H1 (cell line): ENCODE measurements at regions not wholly inside any gene's neighbourhood (a gene's known extent, or its start where the extent isn't known, plus 50 kb on each side); places are given as distances from the start of the nearest gene placed in this dataset.

Experiments used
- CTCF ChIA-PET: fragments of 300-600 bp; sonication (Branson Sonifier 250); formaldehyde crosslinking; loops from one replicate; lab custom pipeline; 2021; ENCODE audit not compliant: partially characterized antibody; lab: Charles Lee
- POLR2A ChIA-PET: fragments of 300-600 bp; sonication (Branson Sonifier 250); formaldehyde crosslinking; loops from one replicate; lab custom pipeline; 2021; ENCODE audit warnings: inconsistent platforms; ENCODE audit not compliant: partially characterized antibody; lab: Charles Lee
- DNase-seq, 2 experiments: peaks; one replicate each; pipeline versions ENCODE4 v3.0.0 to v3.0.0-alpha.2; 2010 to 2022; ENCODE audit warnings: low spot score in 2 of 2, low read depth in 1 of 2, mixed read lengths in 1 of 2
- FAIRE-seq: peaks from 2 replicates; lab custom pipeline; 2011; peaks lifted over from hg19 to GRCh38; lab: Jason Lieb, UNC
- H2AFZ ChIP-seq: 2 replicates; pipeline ENCODE4 v1.8.1; 2012; ENCODE audit warnings: low read length, inconsistent platforms
- H2AK5ac ChIP-seq: 2 replicates; pipeline ENCODE4 v1.6.1; 2013; ENCODE audit warnings: low read depth, low read length
- H2BK120ac ChIP-seq: replicated peaks from 2 replicates; pipeline ENCODE3; 2013; ENCODE audit warnings: low read depth, low read length, inconsistent platforms
- H2BK12ac ChIP-seq: 2 replicates; pipeline ENCODE4 v1.6.1; 2013; ENCODE audit warnings: low read depth, low read length
- H2BK15ac ChIP-seq: 2 replicates; pipeline ENCODE4 v1.6.1; 2013; ENCODE audit warnings: low read length
- H2BK20ac ChIP-seq: 2 replicates; pipeline ENCODE4 v1.6.1; 2013; ENCODE audit warnings: low read length
- H2BK5ac ChIP-seq: 2 replicates; pipeline ENCODE4 v1.6.1; 2013; ENCODE audit warnings: low read depth, low read length
- H3K14ac ChIP-seq: 2 replicates; pipeline ENCODE4 v1.6.1; 2013; ENCODE audit warnings: inconsistent platforms; ENCODE audit not compliant: insufficient read length
- H3K18ac ChIP-seq: 2 replicates; pipeline ENCODE4 v1.6.1; 2013; ENCODE audit warnings: low read length; ENCODE audit errors: extremely low read depth
- H3K23ac ChIP-seq: 2 replicates; pipeline ENCODE4 v1.6.1; 2013; ENCODE audit warnings: inconsistent platforms; ENCODE audit not compliant: insufficient read length
- H3K23me2 ChIP-seq: 2 replicates; pipeline ENCODE4 v1.6.1; 2013; ENCODE audit warnings: low read depth, low read length
- H3K27ac ChIP-seq: 2 replicates; pipeline ENCODE4 v1.6.1; 2011; ENCODE audit warnings: low read depth, low read length, inconsistent platforms
- H3K27me3 ChIP-seq, 4 experiments: replicated peaks in 1 of 4; 1 replicate in 1 of 4; 2 replicates in 3 of 4; pipeline versions ENCODE4 v1.6.1 to v1.8.1; 2011 to 2013; ENCODE audit warnings: low read length in 3 of 4, mild to moderate bottlenecking in 3 of 4, inconsistent platforms in 2 of 4, mixed read lengths in 2 of 4, moderate library complexity in 1 of 4; ENCODE audit not compliant: control insufficient read depth in 3 of 4, insufficient read depth in 3 of 4; ENCODE audit errors: extremely low read depth in 1 of 4
- H3K36me3 ChIP-seq, 4 experiments: 2 replicates each; pipeline versions ENCODE4 v1.6.1 to v1.8.1; 2011 to 2013; ENCODE audit warnings: mild to moderate bottlenecking in 4 of 4, low read length in 3 of 4, moderate library complexity in 2 of 4, control low read depth in 1 of 4, inconsistent platforms in 1 of 4; ENCODE audit not compliant: insufficient read depth in 4 of 4, control insufficient read depth in 2 of 4
- H3K4ac ChIP-seq: replicated peaks from 2 replicates; pipeline ENCODE3; 2013; ENCODE audit warnings: low read length, low read depth, mixed read lengths, inconsistent platforms; ENCODE audit not compliant: insufficient read length
- H3K4me1 ChIP-seq, 4 experiments: replicated peaks in 1 of 4; 1 replicate in 1 of 4; 2 replicates in 3 of 4; pipeline versions ENCODE4 v1.6.1 to v1.8.1; 2011 to 2013; ENCODE audit warnings: low read length in 3 of 4, inconsistent platforms in 2 of 4, mixed read lengths in 1 of 4; ENCODE audit not compliant: insufficient read depth in 4 of 4, control insufficient read depth in 3 of 4
- H3K4me2 ChIP-seq, 2 experiments: 2 replicates each; pipeline versions ENCODE4 v1.6.1 to v1.8.1; 2011 to 2013; ENCODE audit warnings: low read depth in 2 of 2, low read length in 2 of 2, control low read depth in 1 of 2, inconsistent platforms in 1 of 2, mild to moderate bottlenecking in 1 of 2; ENCODE audit not compliant: insufficient read depth in 1 of 2
- H3K4me3 ChIP-seq, 4 experiments: fragments of 200-600, 300-600 bp in 1 of 4; sonication (generic), shearing (Covaris generic), sonication (Bioruptor Twin) in 1 of 4; 2 replicates each; pipeline versions ENCODE4 v1.5.1 to v1.8.1; 2011 to 2016; ENCODE audit warnings: low read length in 4 of 4, low read depth in 3 of 4, control low read depth in 2 of 4, inconsistent platforms in 2 of 4, mild to moderate bottlenecking in 2 of 4, mixed read lengths in 1 of 4, moderate library complexity in 1 of 4; ENCODE audit not compliant: insufficient read depth in 2 of 4; ENCODE audit errors: extremely low read depth in 1 of 4
- H3K56ac ChIP-seq: replicated peaks from 2 replicates; pipeline ENCODE3; 2013; ENCODE audit warnings: low read depth, mild to moderate bottlenecking, mixed read lengths, low read length, inconsistent platforms; ENCODE audit not compliant: insufficient read length
- H3K79me1 ChIP-seq: 2 replicates; pipeline ENCODE4 v1.6.1; 2013; ENCODE audit warnings: low read depth, low read length, control low read depth
- H3K79me2 ChIP-seq, 2 experiments: 2 replicates each; pipeline versions ENCODE4 v1.6.1 to v1.8.1; 2012 to 2013; ENCODE audit warnings: low read length in 2 of 2, mild to moderate bottlenecking in 2 of 2, inconsistent platforms in 1 of 2; ENCODE audit not compliant: insufficient read depth in 2 of 2, control insufficient read depth in 1 of 2
- H3K9ac ChIP-seq, 4 experiments: replicated peaks in 1 of 4; 1 replicate in 1 of 4; 2 replicates in 3 of 4; pipeline versions ENCODE4 v1.6.1 to v1.8.1; 2011 to 2013; ENCODE audit warnings: low read depth in 3 of 4, low read length in 3 of 4, control low read depth in 2 of 4, mild to moderate bottlenecking in 2 of 4, moderate library complexity in 2 of 4, inconsistent platforms in 1 of 4; ENCODE audit errors: extremely low read depth in 1 of 4
- H3K9me3 ChIP-seq, 2 experiments: 2 replicates each; pipeline versions ENCODE4 v1.6.1 to v1.8.1; 2012 to 2013; ENCODE audit warnings: mild to moderate bottlenecking in 2 of 2, moderate library complexity in 2 of 2, control low read depth in 1 of 2, inconsistent platforms in 1 of 2, low read depth in 1 of 2, low read length in 1 of 2, mixed read lengths in 1 of 2; ENCODE audit not compliant: insufficient read depth in 2 of 2
- H4K20me1 ChIP-seq, 2 experiments: replicated peaks in 1 of 2; 2 replicates each; pipeline versions ENCODE3 to v1.8.1; 2011 to 2013; ENCODE audit warnings: inconsistent platforms in 2 of 2, low read length in 2 of 2, mild to moderate bottlenecking in 1 of 2; ENCODE audit not compliant: insufficient read depth in 2 of 2, control insufficient read depth in 1 of 2
- H4K5ac ChIP-seq: 2 replicates; pipeline ENCODE4 v1.6.1; 2013; ENCODE audit warnings: low read length, low read depth, mixed read lengths, inconsistent platforms; ENCODE audit not compliant: insufficient read length
- H4K8ac ChIP-seq: 2 replicates; pipeline ENCODE4 v1.8.0; 2013; ENCODE audit warnings: mild to moderate bottlenecking, moderate library complexity, low read length, inconsistent platforms; ENCODE audit not compliant: insufficient read depth; ENCODE audit errors: extremely low read depth
- H4K91ac ChIP-seq: replicated peaks from 2 replicates; pipeline ENCODE3; 2013; ENCODE audit warnings: low read length, mixed read lengths, inconsistent platforms; ENCODE audit not compliant: insufficient read length
- SP1 ChIP-seq: IDR thresholded peaks from 2 replicates; pipeline ENCODE4 v1.6.1; 2011; ENCODE audit warnings: low read depth, low read length
- WGBS, 2 experiments: shearing (Covaris generic) in 1 of 2; methylation state at CpG; one replicate each; pipeline versions ENCODE4 v1.1.6 to v1.1.7; 2013 to 2015; ENCODE audit warnings: low lambda C conversion rate in 2 of 2, mixed read lengths in 2 of 2, inconsistent platforms in 1 of 2, low coverage in 1 of 2, missing lambda C conversion rate in 1 of 2; ENCODE audit not compliant: insufficient replicate concordance in 2 of 2, insufficient coverage in 1 of 2, insufficient read length in 1 of 2; ENCODE audit errors: extremely low coverage in 1 of 2, missing lambda C conversion rate in 1 of 2; 5-methylcytosine and 5-hydroxymethylcytosine counted together

DNA sequence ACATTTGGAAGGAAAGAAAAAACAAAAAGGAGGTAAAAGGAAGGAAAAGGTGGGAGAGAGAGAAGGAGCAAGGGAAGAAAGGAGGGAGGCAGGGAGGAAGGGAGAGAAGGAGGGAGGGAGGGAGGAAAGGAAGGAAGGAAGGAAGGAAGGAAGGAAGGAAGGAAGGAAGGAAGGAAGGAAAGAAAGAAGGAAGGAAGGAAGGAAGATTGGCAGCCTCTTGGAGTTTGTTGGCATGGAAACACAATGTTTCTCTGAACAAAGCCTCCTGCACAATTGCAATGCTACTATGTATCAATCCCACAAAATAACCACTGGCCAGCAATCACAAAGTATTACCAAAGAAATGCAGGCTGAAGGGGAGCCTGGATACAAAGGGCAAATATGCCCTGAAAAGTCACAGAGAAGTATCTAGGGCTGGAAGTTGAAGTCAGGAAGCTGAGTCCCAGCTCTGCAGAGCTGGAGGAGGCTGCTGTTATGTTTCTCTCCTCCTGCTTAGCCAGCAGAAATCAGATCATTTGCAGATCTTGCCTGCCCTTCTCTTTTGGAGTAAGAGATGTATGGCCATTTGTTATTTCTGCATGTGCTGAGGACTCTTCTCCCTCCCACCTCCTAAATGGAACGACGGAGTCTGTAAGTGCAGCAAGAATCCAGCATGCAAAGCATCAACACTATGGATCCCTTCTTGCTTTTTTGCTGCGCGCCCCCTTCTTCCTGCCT is 195.9 kb upstream of the LDB2 start:
- WGBS, 2 experiments: 64% methylated on average over 4 of the region's 4 CpGs; no CpG with 5 or more reads in 1 of the 2 experiments
- H4K20me1 ChIP-seq: no peaks in the 10 kb centered on the region

More for the DNA sequence above, 195.9 kb upstream of the LDB2 start:
- no peak for FAIRE-seq
- Histone ChIP-seq H3K23me2 (peaks cover 3% of the 10 kb centered on the region; the same call in 1 of the 2 replicates), H3K79me2 (no peaks in the 10 kb centered on the region), H3K9me3 (no peaks in the 10 kb centered on the region), H3K27me3 (no peaks in the 10 kb centered on the region), H4K5ac (no peak overlapping the region), H2BK5ac (no peak overlapping the region), H2AFZ (0 out of 2 replicates have a peak overlapping the region, but pooled peaks have one; percentile 22), H3K27ac (no peak overlapping the region), H2AK5ac (no peak overlapping the region), H2BK20ac (no peak overlapping the region), H3K4me1 (peaks cover 0 to 2% (median 0%) of the 10 kb centered on the region in 4 experiments; a peak in 1 of 7 replicates), H2BK15ac (no peak overlapping the region), H2BK12ac (no peak overlapping the region), H4K91ac (no peak overlapping the region), H3K4ac (no peak overlapping the region), H3K56ac (no peak overlapping the region), H4K8ac (no peak overlapping the region), H3K23ac (no peak overlapping the region), H3K4me2 (no peak overlapping the region), H3K79me1 (no peaks in the 10 kb centered on the region), H3K4me3 (no peak overlapping the region), H2BK120ac (no peak overlapping the region), H3K36me3 (no peaks in the 10 kb centered on the region), H3K9ac (no peak overlapping the region), H3K14ac (no peak overlapping the region), H3K18ac (peak overlapping the region; percentile 17; the same call in 1 of the 2 replicates)
- no peak for TF ChIP-seq SP1
- ChIA-PET POLR2A (interaction anchor here (1.0 kb wide), 1 partner anchor 13 kb away, joined by 3 read pairs; no protein-coding TSS in a partner anchor), CTCF (no interaction called here)
- DNase-seq: no peak
